ENCODE measurements at regions not wholly inside any gene's neighbourhood (a gene's known extent, or its start where the extent isn't known, plus 50 kb on each side); places are given as distances from the start of the nearest gene placed in this dataset.

GRCh38 chr2:129913695-129914495, 65.6 kb upstream of the RAB6C start:
- TF ChIP-seq CTCF (optimal IDR thresholded peaks at IDR 0.05 in 1 of 3, IDR thresholded peaks at IDR 0.05 in 1 of 3, conservative IDR thresholded peaks at IDR 0.05 in 1 of 3; ENCODE audit: extremely low read depth in 1 of 3, insufficient read depth in 2 of 3, low read length in 3 of 3) = no peak
- TF ChIP-seq EZH2 (IDR thresholded peaks at IDR 0.05; ENCODE audit: low read length) = no peak
